HG03442 (cell line): ENCODE measurements at regions not wholly inside any gene's neighbourhood (a gene's known extent, or its start where the extent isn't known, plus 50 kb on each side); places are given as distances from the start of the nearest gene placed in this dataset.

Experiments used
- ATAC-seq: cut with Tn5 transposase; IDR thresholded peaks from one replicate; pipeline ENCODE4 v1.9.1; 2021; ENCODE audit warnings: mild to moderate bottlenecking, moderate library complexity; ENCODE audit not compliant: unreplicated experiment

GRCh38 chr3:174398761-174399160 is 460.4 kb upstream of the NAALADL2 start:
- ATAC-seq, result no peak

DNA sequence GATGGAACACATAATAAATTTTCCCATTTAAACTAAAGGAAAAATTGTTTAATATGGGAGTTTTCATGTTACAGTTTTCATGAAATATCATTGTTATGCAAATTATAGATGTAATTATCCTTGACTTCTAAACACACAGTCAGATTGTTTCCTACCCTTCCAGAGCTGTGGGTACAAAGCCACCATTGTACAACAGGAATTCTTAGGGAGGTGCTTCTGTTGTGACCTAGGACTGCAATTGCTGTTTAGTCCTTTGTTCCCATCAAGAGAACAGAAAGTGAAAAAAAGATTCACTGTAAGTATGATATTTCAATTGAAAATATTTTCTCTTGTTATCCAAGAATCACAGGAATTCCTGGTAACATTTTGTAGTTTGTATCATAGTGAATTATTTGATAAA is 455.3 kb upstream of the NAALADL2 start:
- ATAC-seq, result no peak

- no peak for ATAC-seq
Observed at GRCh38 chr3:174408310-174408709, 450.8 kb upstream of the NAALADL2 start.

DNA sequence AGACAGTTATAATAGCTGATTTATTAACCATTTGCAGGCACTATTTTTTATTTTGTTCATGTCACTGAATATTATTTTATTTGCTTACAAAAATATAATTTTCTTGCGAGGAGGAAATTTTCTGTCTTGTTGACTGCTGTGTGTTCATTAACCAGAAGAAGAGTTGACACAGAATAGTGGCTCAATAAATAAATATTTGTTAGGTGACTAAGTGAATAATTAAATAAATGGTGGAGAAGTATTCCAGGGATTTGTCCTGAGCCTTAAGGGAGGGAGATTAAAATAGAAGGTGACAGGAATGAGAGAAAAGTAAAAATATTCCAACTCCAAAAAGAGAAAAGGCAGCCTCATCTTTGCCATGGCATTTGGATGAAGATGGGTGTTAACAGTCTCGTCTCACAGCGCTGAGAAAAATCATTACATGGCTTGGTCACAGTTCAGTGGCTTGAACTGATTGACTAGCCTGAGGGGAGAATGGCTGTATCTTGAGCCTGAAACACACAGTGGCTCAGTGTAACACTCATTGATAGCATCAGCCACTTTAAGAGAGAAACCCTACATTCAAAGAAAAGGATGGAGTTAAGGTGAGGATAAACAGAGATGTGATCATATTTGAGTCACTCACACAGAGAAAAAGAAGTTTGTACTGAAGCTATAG is 449.9 kb upstream of the NAALADL2 start:
- no peak for ATAC-seq

DNA sequence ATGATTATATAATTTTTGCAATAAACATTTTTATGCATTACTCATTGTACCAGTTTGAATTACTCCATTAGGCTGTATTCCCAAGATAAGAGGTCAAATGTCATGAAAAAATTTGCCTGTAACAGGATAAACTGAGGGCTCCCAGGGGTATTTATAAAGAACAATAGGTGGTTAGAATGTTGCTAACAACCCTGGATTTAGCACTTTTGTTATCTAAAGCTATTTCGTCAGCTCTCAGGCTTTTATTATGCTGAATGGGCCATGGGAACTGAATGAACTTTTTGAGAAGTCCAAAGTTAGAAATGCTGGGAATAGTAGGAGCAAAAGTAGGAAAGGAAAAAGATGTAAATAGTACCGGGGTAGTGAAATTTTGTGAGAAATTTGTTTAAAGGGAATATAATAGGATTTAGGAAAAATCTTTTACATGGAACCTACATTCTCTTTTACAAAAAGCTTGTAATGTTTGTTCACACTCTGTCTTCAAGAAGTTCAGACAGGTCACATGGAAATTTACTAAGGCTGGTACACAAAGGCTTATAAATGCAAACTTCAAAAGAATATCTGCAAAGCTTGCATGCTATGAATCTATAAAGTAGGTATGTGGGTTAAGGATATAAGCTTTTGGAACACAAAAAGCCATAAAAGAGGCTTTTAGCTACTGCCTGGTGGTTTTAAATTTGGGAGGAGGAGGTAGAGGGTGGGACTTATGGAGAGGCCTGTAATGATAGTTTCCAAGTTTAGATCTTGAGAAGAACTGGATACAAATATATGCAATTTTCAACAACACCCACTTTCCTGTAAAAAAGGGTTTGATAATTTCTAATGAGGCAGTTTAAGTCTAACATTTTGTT is 445.8 kb upstream of the NAALADL2 start:
- no peak for ATAC-seq

DNA sequence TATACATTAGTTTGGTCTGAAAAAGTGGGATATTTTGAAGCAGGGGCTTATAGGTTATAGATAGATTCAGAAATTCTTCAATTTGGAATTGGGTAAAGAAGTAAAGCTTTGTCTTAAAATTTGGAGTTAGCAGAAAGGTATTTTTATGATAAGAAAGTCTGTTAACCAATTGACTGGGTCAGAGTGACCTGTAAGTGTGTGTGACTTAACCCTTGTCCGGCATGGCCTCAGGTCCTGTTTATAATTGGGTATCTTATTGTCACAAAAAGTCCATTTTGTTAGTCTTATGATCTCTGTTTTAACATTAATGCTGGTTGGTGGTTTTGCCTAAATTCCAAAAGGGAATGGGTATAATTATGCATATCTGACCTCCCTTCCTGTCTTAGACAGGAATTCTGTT is 444.2 kb upstream of the NAALADL2 start:
- ATAC-seq, result no peak

- no peak for ATAC-seq
Observed at GRCh38 chr3:174417573-174417972, 441.6 kb upstream of the NAALADL2 start.

DNA sequence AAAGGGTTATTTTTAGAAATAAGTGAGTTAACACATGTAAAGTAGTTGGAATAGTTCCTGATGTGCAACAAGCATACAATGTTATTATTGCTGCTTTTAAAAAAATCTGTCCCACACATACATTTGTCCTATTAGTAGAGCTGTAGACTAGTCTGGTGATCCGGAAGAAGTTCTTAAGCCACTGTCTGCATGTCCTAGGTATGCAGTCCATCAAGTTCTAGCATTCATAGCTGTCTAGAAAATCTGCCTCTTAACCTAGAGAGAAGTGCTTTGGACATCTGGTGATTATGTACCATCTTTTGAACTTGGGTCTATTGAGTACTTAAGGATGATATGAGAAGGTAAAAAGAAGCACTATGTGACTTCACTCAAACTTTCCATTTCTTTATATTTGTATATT is 439.9 kb upstream of the NAALADL2 start:
- no peak for ATAC-seq

DNA sequence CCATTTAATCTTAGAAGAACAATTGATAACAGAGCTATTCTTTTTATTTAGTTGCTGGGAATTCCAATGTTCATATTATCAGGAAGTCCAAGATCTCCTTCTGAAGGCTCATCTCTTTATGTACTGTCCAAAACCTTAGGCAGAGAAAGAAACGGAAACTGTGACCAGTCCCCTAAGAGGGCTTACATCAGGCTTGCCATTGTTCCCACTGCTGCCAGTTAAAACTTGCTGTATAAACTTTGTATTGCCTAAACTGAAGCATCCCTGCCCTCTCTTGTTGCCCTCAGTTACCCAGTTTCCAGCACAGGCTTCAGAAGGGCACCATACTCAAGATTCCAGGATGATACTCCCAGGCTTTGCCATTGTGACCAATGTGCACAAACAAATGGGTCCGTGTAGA is 435.2 kb upstream of the NAALADL2 start:
- ATAC-seq, result no peak

DNA sequence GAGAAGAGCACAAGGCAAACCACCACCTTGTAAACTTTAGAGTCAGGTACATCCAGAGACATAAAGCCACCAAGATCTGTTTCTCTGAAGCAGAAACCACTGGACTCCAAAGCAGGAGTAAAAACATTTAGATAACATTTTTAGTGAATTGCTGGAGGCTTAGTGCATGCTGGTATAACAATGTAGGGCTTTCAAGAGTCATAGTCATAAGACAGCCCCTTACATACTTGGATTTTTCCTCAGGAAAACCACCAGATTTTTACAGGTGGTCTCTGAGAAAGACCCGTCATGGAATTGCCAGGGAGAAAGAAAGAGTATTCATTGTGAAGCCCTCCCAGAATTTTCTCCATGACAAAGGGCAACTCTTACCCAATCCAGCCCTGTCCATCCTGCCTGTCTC is 434.5 kb upstream of the NAALADL2 start:
- no peak for ATAC-seq

- no peak for ATAC-seq
Observed at GRCh38 chr3:174425422-174425821, 433.7 kb upstream of the NAALADL2 start.

GRCh38 chr3:174430986-174431385 is 428.1 kb upstream of the NAALADL2 start:
- ATAC-seq, result no peak

DNA sequence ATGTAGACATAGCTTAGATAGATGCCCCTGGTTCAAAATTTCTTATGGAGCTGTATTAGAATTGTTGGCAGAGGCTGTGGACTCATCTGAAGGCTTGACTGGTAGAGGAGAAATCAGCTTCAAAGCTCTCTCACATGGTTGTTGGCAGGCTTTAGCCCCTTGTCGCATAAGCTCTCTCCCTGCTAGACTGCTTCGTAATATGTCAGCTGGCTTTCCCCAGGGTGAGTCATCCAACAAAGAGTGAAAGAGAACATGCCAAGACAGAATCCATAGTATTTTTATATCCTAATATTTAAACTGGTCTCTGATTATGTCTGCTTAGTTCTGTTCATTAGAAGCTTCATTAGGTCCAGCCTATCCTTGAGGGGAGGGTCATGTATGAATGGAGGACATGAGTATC is 427.4 kb upstream of the NAALADL2 start:
- no peak for ATAC-seq

GRCh38 chr3:174436367-174436766 is 422.8 kb upstream of the NAALADL2 start:
- ATAC-seq, result no peak

- no peak for ATAC-seq
Observed at GRCh38 chr3:174438501-174439145, 420.5 kb upstream of the NAALADL2 start.

- no peak for ATAC-seq
Observed at GRCh38 chr3:174439331-174440252, 419.5 kb upstream of the NAALADL2 start.

DNA sequence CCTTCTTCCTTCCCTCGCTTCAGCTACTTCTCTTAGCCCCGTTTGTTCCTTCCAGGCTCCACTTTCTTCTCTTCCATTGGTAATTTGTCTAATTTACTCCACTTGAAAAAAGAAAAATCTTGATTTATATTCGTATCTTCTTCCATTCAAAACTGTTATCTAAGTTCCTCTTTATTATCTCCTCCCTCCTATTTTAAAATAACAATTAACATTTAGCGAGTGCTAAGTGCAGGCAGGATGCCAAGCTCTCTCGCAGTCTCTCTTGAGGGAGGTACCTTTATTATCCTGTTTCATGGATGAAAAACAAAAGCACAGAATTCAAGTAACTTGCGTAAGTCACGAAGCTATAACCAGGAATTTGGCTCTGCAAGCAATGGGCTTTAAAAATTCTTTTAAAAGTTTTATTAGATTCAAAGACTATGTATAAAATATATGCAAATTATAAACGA is 418.9 kb upstream of the NAALADL2 start:
- no peak for ATAC-seq

- peak; percentile 74 for ATAC-seq
Observed at GRCh38 chr3:174440741-174441587, 418.2 kb upstream of the NAALADL2 start.

- ATAC-seq, result no peak
Observed at GRCh38 chr3:174441588-174442301, 417.4 kb upstream of the NAALADL2 start.
